RPMI7951 (cell line): ENCODE measurements at regions not wholly inside any gene's neighbourhood (a gene's known extent, or its start where the extent isn't known, plus 50 kb on each side); places are given as distances from the start of the nearest gene placed in this dataset.

Experiments used
- DNase-seq: peaks from one replicate; pipeline ENCODE4 v3.0.0-alpha.2; 2012; ENCODE audit warnings: low read depth

DNA sequence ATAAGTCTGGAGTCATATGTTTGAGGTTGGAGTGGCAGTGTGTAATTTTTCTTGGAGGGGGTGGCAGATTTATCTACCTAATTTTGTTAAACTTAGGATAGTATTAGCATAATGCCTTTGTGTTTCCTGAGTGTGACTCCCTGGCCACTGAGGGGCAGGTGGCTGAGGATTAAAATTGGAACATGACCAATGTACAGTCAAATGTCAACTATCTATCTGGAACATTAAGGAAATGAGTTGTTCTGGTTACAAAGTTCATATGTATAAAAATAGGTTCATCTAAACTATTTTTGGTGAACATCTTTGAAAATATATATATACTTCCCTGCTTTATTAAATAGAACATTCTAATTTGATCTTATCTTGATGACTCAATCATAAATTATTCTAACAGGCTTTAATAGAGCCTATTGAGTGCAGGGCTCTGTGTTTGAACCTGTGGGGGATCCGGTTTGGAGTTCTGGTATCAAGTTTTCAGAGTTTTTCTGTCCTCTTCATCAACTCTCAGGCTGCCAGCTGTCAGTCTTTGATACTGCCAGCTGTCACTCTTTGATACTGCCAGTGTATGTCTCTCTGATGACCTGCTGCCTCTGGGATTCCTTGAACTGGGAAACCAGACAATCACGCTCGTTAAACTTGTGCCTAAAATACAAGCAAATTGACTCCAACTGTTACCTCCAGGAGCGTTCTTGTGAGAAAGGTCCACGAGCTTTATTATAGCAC lies 309.6 kb downstream of the METTL15 start:
- DNase-seq = no peak

DNA sequence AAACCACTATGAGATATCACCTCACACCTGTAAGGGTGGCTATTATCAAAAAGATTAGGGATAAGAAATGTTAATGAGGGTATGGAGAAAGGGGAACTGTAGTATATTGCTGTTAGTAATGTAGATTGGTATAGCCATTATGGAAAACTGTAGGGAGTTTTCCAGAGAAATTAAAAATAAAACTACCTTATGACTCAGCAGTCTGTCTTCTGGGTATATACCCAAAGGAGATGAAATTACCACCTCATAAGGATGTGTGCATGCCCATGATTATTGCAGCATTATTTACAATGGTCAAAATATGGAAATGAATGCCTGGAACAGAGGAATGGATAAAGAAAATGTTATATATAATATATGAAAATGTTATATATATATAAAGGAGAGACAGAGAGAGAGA lies 303.8 kb downstream of the METTL15 start:
- DNase-seq = no peak

DNA sequence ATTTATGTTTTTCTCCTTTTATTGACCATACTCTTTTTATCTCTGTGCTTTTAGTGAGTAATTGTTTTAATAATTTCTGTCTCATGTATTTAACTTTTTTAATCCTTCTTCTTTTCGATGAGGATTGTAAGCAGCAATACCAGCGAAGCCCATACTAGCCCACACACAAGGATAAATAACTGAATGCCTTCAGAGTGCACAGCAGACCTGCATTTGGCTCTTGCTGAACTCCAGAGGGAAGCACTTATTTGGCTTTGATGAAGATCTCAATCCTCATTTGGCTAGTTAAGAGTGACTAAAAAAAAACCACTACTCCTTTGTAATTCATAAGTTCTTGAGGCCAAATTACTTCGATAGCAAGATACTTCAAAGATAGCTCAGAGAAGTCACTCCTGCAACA lies 293.3 kb downstream of the METTL15 start:
- no peak for DNase-seq

DNA sequence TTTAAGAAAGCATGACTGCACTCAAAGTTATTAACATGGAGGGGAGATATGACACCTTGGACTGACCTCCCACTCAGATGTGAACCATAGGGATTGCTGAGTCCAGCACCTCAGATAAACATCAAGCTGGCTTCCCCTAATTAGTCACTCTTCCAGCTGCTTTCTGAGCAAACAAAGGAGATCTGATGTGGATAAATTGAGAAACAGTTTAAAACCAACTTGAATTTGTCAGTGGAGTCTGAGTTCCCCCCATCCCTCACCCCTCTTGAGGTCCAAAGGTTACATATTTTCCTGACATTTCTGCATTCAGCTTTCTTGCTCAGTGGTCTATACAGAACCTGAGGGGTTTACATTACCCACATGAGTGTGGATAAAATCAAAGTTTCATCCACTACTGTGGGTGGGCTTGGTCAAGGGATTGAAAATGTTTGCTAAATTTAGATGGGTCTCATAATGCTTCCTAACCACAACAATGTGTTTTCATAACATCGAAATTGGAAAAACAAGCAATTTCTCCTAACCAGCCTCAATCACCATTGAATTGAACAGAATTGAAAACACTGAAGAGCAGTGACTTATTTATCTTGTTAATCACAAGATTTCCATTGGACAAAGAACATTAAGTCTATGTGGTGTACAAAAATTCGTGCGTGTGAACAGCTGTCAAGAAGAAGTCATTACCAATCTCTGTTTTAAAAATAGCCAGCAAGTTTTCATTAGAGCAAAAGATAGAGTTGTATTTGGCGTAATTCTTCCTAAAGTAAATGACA lies 292.3 kb downstream of the METTL15 start:
- peak; percentile 66 for DNase-seq

DNA sequence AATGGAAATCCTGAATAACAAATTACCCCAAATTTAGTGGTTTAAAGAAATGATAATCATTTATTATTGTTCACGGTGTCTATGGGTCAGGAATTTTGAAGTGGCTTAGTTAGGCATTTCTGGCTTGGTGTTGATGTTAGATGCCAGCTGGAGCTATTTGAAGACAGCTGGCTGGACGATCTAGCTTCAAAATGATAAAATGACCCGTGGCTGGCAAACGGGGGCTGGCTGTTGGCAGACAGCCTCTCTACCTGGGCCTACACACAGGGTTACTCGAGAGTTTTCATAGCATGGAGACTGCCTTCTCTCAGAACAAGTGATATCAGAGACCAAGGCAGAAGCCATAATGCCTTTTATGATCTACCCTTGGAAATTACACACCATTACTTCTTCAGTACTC lies 285.2 kb downstream of the METTL15 start:
- DNase-seq = no peak

DNA sequence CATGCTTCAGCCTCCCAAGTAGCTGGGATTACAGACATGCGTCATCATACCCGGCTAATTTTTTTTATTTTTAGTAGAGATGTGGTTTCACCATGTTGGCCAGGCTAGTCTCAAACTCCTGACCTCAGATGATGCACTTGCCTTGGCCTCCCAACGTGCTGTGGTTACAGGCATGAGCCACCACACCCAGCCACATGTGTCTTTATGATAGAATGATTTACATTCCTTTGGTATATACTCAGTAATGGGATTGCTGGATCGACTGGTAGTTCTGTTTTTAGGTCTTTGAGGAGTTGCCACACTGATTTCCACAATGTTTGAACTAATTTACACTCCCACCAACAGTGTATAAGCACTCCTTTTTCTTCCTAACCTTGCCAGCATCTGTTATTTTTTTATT lies 276.2 kb downstream of the METTL15 start:
- peak; percentile 95 for DNase-seq

DNA sequence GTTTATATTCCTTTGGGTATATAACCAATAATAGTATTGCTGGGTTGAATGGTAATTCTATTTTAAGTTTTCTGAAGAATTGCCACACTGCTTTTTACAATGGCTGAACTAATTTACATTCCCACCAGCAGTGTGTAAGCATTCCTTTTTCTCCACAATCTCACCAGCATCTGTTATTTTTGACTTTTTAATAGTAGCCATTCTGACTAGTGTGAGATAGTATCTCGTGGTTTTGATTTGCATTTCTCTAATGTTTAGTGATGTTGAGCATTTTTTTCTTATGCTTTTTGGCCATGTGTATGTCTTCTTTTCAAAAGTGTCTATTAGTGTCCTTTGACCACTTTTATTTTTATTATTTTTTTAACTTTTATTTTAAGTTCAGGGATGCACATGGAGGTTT lies 275.3 kb downstream of the METTL15 start:
- DNase-seq = peak; percentile 56
